ENCODE measurements at regions not wholly inside any gene's neighbourhood (a gene's known extent, or its start where the extent isn't known, plus 50 kb on each side); places are given as distances from the start of the nearest gene placed in this dataset.

DNA sequence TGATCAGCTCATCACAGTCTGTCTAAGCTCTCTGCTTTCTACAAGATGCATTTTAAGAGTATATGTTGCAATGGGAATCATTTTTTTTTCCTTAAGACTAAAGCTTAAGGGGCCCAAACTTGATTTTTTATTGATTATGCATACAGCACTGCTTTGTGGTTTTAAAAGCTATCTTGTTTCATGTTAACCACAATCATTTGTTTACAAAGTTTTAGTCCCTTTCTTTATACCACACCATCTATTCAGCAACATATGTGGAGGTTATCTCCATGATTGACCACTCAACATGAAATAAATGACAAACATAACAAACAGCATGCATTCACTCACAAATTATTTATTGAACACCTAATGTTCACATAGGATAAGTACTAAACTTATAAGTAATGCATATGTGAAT, 119.1 kb downstream of the FHL5 start:
- H3K4me1 Mint-ChIP-seq (ENCODE audit: insufficient read depth, unreplicated experiment), result no peaks in the 10 kb centered on the region
- no peaks in the 10 kb centered on the region for H3K27me3 Mint-ChIP-seq (ENCODE audit: insufficient read depth, unreplicated experiment)
- no TSS peak for BruUV-seq (replicated peaks)
- no peak overlapping the region for H3K4me3 Mint-ChIP-seq (ENCODE audit: unreplicated experiment)
- intact Hi-C loops (cut with micrococcal nuclease), result no loop called here
- ChIA-PET POLR2A (no interaction called here), CTCF (no interaction called here)
- H3K27ac Mint-ChIP-seq (ENCODE audit: low read depth, unreplicated experiment), result no peak overlapping the region
- no peaks in the 10 kb centered on the region for H3K36me3 Mint-ChIP-seq (ENCODE audit: insufficient read depth, unreplicated experiment)
- no peaks in the 10 kb centered on the region for H3K9me3 Mint-ChIP-seq (ENCODE audit: unreplicated experiment)
- no peak for DNase-seq (ENCODE audit: unreplicated experiment)
- no peak for TF ChIP-seq CTCF (IDR thresholded peaks at IDR 0.05; ENCODE audit: unreplicated experiment)

GRCh38 chr6:96675597-96675996, 112.7 kb downstream of the FHL5 start:
- no TSS peak for BruUV-seq (replicated peaks)
- intact Hi-C loops (cut with micrococcal nuclease), result no loop called here
- POLR2A ChIA-PET, result no interaction called here
- Mint-ChIP-seq H3K4me1 (ENCODE audit: insufficient read depth, unreplicated experiment) (no peaks in the 10 kb centered on the region), H3K9me3 (ENCODE audit: unreplicated experiment) (no peaks in the 10 kb centered on the region), H3K27ac (ENCODE audit: low read depth, unreplicated experiment) (no peak overlapping the region), H3K4me3 (ENCODE audit: unreplicated experiment) (no peak overlapping the region), H3K36me3 (ENCODE audit: insufficient read depth, unreplicated experiment) (no peaks in the 10 kb centered on the region), H3K27me3 (ENCODE audit: insufficient read depth, unreplicated experiment) (peaks cover 27% of the 10 kb centered on the region)
- TF ChIP-seq CTCF (IDR thresholded peaks at IDR 0.05; ENCODE audit: unreplicated experiment), result no peak
- CTCF ChIA-PET, result no interaction called here
- DNase-seq (ENCODE audit: unreplicated experiment), result no peak
